ENCODE measurements at regions not wholly inside any gene's neighbourhood (a gene's known extent, or its start where the extent isn't known, plus 50 kb on each side); places are given as distances from the start of the nearest gene placed in this dataset.

DNA sequence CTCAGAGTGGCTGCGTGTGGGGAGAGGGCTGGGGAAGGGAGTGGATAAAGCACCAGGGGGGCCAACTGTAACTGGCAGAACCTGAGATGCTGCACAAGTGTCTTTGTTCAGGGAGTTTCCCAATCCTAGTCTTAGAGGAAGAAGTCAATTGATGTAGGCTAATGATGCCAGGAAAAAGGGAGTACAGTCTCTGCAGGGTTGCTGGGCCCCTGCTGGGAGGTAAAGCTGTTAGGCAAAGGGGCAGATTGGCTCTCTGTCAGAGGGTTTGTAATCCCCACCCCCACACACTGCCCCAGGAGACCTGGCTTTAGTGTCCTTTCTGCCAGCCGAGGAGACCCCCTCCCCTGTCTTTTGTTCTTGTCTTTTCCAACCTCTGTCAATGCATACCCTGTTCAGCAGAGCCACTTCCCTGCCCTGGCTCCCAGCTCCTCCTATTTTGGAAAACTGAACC lies 178.4 kb downstream of the KCNA5 start:
- Histone ChIP-seq H3K36me3 (replicated peaks in 1 of 2; ENCODE audit: control insufficient read depth in 1 of 2, insufficient read depth in 2 of 2, low read length in 2 of 2) (no peaks in the 10 kb centered on the region), H3K9me3 (replicated peaks in 1 of 2; ENCODE audit: control insufficient read depth in 1 of 2, insufficient read depth in 1 of 2, low read length in 2 of 2) (no peaks in the 10 kb centered on the region), H3K27ac (ENCODE audit: low read depth in 1 of 2, low read length in 2 of 2) (no peak overlapping the region), H3K9ac (ENCODE audit: insufficient read depth, low read length, poor library complexity, severe bottlenecking) (no peak overlapping the region), H2AFZ (ENCODE audit: insufficient read depth, low read depth, low read length, poor library complexity, severe bottlenecking) (no peak overlapping the region), H3K27me3 (ENCODE audit: control insufficient read depth in 2 of 2, insufficient read depth in 2 of 2, low read length in 2 of 2) (no peaks in the 10 kb centered on the region), H3K4me3 (replicated peaks in 1 of 3; ENCODE audit: low read depth in 2 of 3, low read length in 3 of 3) (no peak overlapping the region), H4K20me1 (ENCODE audit: insufficient read depth, low read length) (no peaks in the 10 kb centered on the region), H3K4me2 (replicated peaks; ENCODE audit: extremely low read depth, low read length, poor library complexity, severe bottlenecking) (no peak overlapping the region), H3K4me1 (ENCODE audit: control insufficient read depth in 1 of 2, insufficient read depth in 2 of 2, low read length in 2 of 2) (no peaks in the 10 kb centered on the region), H3K79me2 (ENCODE audit: insufficient read depth, low read length) (no peaks in the 10 kb centered on the region)
- TF ChIP-seq, protein P1, sequence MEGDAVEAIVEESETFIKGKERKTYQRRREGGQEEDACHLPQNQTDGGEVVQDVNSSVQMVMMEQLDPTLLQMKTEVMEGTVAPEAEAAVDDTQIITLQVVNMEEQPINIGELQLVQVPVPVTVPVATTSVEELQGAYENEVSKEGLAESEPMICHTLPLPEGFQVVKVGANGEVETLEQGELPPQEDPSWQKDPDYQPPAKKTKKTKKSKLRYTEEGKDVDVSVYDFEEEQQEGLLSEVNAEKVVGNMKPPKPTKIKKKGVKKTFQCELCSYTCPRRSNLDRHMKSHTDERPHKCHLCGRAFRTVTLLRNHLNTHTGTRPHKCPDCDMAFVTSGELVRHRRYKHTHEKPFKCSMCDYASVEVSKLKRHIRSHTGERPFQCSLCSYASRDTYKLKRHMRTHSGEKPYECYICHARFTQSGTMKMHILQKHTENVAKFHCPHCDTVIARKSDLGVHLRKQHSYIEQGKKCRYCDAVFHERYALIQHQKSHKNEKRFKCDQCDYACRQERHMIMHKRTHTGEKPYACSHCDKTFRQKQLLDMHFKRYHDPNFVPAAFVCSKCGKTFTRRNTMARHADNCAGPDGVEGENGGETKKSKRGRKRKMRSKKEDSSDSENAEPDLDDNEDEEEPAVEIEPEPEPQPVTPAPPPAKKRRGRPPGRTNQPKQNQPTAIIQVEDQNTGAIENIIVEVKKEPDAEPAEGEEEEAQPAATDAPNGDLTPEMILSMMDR (IDR thresholded peaks at IDR 0.05): no peak
- no peak for DNase-seq
- 89% methylated on average over 2 of the region's 2 CpGs for WGBS (ENCODE audit: insufficient coverage)
- no peak overlapping the region for H3K27ac Mint-ChIP-seq
- no peaks in the 10 kb centered on the region for H3K36me3 Mint-ChIP-seq
- intact Hi-C loops (cut with micrococcal nuclease): no loop called here
- H3K27me3 Mint-ChIP-seq (ENCODE audit: low read depth in 3 of 3): peaks cover 0 to 7% (median 5%) of the 10 kb centered on the region in 3 donors
- no peaks in the 10 kb centered on the region for H3K4me1 Mint-ChIP-seq
- H3K9me3 Mint-ChIP-seq: peaks cover 0 to 8% (median 1%) of the 10 kb centered on the region in 7 donors
- no peak overlapping the region for H3K4me3 Mint-ChIP-seq

GRCh38 chr12:5222729-5223128 lies 179.1 kb downstream of the KCNA5 start:
- no peaks in the 10 kb centered on the region for H3K36me3 ChIP-seq (replicated peaks in 1 of 2; ENCODE audit: control insufficient read depth in 1 of 2, insufficient read depth in 2 of 2, low read length in 2 of 2)
- H3K27me3 ChIP-seq (ENCODE audit: control insufficient read depth in 2 of 2, insufficient read depth in 2 of 2, low read length in 2 of 2): no peaks in the 10 kb centered on the region
- no peak overlapping the region for H2AFZ ChIP-seq (ENCODE audit: insufficient read depth, low read depth, low read length, poor library complexity, severe bottlenecking)
- Mint-ChIP-seq H3K9me3 (peaks cover under 1 to 10% (median 3%) of the 10 kb centered on the region in 7 donors), H3K36me3 (no peaks in the 10 kb centered on the region), H3K27ac (no peak overlapping the region), H3K27me3 (ENCODE audit: low read depth in 3 of 3) (peaks cover 0 to 7% (median 5%) of the 10 kb centered on the region in 3 donors), H3K4me1 (no peaks in the 10 kb centered on the region), H3K4me3 (no peak overlapping the region)
- H3K4me2 ChIP-seq (replicated peaks; ENCODE audit: extremely low read depth, low read length, poor library complexity, severe bottlenecking): no peak overlapping the region
- H3K9ac ChIP-seq (ENCODE audit: insufficient read depth, low read length, poor library complexity, severe bottlenecking): no peak overlapping the region
- intact Hi-C loops (cut with micrococcal nuclease): no loop called here
- no peak overlapping the region for H3K4me3 ChIP-seq (replicated peaks in 1 of 3; ENCODE audit: low read depth in 2 of 3, low read length in 3 of 3)
- H3K79me2 ChIP-seq (ENCODE audit: insufficient read depth, low read length): no peaks in the 10 kb centered on the region
- H3K4me1 ChIP-seq (ENCODE audit: control insufficient read depth in 1 of 2, insufficient read depth in 2 of 2, low read length in 2 of 2): no peaks in the 10 kb centered on the region
- TF ChIP-seq, protein P1 (IDR thresholded peaks at IDR 0.05): no peak
- peaks cover 0 to under 1% of the 10 kb centered on the region in 2 donors for H3K9me3 ChIP-seq (replicated peaks in 1 of 2; ENCODE audit: control insufficient read depth in 1 of 2, insufficient read depth in 1 of 2, low read length in 2 of 2)
- 91% methylated on average over 4 of the region's 5 CpGs for WGBS (ENCODE audit: insufficient coverage)
- no peak for DNase-seq
- H3K27ac ChIP-seq (ENCODE audit: low read depth in 1 of 2, low read length in 2 of 2): no peak overlapping the region
- H4K20me1 ChIP-seq (ENCODE audit: insufficient read depth, low read length): no peaks in the 10 kb centered on the region
